GM21576 (cell line): ENCODE measurements at regions not wholly inside any gene's neighbourhood (a gene's known extent, or its start where the extent isn't known, plus 50 kb on each side); places are given as distances from the start of the nearest gene placed in this dataset.

Experiments used
- ATAC-seq: cut with Tn5 transposase; IDR thresholded peaks from one replicate; pipeline ENCODE4 v1.9.1; 2021; ENCODE audit warnings: mild to moderate bottlenecking, moderate library complexity; ENCODE audit not compliant: unreplicated experiment

DNA sequence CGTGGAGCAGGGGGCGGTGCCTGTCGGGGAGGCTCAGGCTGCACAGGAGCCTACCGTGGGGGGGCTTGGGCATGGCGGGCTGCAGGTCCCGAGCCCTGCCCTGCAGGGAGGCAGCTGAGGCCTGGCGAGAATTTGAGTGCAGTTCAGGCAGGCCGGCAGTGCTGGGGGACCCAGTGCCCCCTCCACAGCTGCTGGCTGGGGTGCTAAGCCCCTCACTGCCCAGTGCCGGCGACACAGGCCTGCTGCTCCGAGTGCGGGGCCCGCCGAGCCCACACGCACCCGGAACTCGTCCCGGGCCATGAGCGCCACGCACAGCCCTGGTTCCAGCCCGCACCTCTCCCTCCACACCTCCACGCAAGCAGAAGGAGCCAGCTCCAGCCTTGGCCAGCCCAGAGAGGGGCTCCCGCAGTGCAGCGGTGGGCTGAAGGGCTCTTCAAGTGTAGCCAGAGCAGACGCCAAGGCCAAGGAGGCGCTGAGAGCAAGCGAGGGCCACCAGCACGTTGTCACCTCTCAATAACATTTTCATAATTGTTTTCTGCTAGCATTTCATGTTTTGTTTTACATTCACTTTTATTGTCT is 1378.9 kb upstream of the CELF4 start:
- no peak for ATAC-seq

DNA sequence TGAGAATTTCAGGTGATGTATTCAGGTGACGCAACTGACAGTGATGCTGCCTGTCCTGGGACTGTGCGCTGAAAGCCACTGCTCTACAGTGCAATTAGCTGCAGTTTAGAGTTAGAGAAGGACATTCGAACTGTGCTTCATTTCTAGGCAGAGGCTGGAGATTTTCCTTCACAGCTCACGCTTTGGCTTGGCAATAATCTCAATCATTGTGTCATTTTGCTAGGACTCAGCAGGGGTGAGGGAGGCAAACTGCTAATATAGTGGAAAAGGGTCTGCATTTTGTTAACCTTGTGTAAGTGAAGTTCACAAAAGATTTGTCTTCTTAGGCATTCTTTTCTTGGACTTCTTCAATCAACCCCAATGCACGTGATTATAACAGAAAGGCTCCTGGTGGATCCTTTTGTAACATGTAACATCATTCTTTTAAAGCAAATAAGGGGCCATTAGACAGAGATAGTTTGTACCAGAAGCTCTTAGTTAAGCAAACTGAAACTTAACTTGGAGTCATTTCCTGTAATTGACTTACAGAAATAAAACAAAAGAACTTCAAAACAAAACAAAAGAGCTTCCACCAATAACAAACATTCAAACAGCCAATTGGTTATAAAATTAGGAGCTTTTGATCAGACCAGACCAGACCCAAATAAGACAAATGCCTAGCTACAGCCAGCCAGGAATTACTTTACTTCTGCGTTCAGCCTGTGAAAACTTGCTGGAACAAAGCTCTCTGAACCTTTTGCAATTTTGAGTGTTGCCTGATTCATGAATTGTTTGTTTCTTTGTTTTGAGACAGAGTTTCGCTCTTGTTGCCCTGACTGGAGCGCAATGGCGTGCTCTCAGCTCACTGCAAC is 1376.3 kb upstream of the CELF4 start:
- no peak for ATAC-seq

DNA sequence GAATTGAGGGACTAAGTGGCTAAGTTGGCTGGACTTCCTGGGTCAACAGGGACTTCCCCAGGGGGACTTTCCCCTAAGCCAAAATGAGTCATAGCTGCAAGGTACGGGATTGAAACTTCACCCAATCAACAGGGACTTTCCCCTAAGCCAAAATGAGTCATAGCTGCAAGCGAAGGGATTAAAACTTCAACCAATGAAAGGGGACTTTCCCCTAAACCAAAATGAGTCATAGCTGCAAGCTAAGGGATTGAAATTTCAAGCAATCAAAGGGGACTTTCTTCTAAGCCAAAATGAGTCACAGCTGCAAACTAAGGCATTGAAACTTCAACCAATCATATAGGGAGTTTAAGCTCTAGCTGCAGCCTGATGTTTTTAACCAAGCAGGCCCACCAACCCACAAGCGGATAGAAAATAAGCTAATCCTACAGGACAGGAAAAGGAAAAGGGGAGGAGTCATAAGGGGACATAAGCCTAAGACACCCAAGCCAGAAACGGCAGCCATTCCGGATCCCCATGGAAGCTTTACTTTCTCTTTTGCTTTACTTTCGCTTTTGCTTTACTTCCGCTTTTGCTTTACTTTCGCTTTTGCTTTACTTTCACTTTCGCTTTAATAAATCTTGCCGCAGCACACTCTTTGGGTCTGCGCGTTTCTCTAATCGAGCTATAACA is 1375.4 kb upstream of the CELF4 start:
- ATAC-seq, result peak; percentile 76

DNA sequence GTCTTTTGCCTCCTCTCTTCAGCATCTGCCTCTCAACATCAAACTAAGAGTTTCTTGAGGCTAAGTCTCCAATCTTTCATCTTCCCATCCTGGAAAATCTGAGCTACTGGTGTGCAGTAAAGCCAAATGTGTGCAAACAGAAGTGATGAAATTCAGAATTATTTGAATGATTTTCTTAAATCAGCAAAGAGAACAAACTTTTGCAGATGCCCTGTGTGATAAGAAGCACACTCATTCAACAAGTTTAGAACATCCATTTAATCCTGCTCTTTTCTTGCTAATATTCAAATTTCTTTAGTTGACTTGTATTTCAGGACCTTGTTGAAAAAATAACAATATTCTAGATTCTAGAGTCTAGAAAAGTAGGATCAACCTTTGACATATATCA is 1374.9 kb upstream of the CELF4 start:
- ATAC-seq, result peak; percentile 27

DNA sequence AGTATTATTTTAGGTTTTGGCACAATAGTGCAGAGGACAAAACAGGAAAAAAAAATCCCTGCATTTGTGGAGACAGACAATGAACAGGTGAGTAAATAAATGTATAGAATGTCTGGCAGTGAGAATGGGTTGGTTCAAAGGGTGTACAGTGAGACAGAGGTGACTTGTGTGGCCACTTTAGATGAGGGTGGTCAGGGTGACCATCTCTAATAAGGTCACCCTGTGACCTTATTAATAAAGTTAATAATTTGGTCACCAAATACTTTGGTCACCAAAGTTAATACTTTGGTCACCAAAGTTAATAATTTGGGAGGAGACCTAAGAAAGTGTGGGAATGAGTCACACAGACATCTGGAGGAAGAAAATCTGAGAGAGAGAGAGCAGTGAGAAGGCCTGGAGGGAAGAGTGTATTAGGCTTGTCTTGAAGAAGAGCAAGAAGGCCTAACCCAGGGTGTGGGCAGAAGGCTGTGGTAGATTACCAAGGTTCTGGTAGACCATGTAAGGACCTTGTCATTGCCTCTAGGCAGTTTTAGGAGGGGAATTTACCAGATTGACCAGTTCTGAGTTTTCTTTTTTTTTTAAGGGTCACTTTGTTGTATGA is 1368.4 kb upstream of the CELF4 start:
- ATAC-seq, result peak; percentile 60

DNA sequence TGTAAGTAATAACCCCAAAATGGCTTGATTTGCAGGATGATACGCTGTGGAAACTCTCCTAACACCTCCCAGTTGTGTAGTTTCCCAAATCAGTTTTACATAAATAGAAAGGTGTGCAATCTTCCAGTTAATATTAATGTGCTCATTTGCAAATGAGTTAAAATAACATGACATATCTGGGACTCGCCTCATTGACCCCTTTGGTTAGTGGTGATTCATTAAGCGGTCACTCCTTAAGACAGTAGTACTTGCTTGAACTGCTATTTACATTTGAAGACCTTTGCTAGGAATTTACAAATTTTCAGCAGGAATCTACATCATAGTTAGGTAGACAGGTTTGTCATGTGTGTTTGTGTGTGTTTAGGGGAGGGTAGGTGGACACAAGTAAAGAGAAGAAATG is 1367.7 kb upstream of the CELF4 start:
- no peak for ATAC-seq

DNA sequence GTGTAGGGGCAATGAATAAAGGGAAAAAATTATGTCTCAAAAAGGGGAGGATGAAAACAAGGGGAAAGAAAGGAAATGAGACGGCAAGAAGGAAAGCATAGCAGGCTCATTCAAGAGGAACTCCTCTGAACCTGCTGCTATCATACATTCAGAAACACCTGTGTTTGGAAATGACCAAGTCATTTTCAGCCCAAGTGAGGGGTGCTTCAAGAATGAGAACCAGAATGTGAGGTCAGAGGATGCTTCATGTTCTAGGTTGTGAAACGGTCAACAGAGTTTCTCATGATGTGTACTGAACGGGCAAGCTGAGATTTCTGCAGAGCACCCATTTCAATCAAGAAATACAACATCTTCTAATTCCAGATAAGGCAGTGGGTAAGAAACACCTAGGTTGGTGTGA is 1367.2 kb upstream of the CELF4 start:
- peak; percentile 68 for ATAC-seq

DNA sequence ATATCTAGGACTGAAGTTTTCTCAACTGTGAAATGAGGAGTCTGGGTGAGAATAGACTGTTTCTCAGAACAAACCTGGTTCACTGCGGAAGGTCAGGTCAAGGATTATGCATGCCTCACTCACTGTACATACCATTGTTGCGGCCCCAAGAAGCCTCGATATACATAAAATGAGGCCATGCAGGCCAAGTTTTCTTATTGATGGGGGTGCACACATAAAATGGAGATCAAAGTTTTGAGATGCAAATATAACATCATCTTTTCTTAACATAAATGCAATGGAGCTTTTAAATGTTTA is 1366.1 kb upstream of the CELF4 start:
- no peak for ATAC-seq

DNA sequence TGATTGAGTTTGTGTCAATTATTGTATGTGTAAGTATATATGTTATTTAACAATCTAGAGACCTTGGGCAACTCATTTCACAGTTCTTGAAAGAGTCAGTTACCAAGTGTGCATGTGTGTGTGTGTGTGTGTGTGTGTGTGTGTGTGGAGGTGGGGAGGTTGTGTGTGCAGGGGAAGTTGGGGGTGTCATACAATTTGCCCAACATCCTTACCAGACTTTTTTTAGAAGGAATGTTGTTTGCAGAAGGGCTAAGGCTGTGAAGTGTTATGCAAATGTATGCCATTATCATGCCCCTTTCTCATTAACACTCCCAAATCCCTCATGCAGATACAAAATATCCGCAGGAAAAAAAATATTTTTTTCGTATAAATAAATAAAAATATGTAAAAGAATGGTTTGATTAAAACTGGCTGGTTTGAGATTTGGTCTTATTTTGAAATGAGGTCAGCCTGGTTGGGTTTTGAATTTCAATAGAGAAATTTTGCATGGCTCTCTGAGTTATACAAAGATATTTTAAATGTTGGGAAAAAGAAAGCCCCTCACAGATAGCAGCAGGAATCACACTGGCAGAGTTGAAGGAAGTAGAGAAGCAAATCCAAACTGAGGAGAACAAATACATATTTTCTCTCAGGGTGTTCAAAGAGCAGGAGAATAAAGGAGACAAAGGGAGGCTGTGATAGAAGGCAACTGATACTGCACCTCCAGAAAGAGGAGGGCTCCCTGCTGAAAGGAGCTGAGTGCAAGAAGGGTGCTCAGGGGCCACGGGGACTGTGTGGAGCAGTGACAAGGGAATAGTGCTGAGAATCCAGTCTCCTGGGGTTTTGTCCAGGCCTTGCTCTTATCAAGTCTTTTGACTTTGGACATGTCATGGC is 1365.5 kb upstream of the CELF4 start:
- ATAC-seq, result no peak

DNA sequence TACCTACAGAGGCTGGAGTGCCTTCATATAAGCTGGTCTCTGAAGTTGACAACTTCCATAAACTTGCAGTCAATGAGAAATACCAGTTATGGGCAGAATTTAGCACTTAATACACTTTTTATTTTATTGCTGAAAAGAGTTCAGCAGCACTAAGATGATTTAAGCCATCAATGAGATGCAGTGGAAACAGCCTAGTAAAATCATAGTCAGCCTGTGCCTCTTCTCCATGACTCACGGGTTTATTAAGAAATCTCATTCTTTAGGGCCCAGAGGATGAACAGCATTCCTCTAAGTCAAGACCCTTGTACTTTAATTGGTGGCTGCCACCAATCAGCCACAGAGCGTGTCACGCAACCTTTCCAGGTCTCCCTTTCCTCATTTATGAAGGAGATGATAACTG is 1357.9 kb upstream of the CELF4 start:
- no peak for ATAC-seq

DNA sequence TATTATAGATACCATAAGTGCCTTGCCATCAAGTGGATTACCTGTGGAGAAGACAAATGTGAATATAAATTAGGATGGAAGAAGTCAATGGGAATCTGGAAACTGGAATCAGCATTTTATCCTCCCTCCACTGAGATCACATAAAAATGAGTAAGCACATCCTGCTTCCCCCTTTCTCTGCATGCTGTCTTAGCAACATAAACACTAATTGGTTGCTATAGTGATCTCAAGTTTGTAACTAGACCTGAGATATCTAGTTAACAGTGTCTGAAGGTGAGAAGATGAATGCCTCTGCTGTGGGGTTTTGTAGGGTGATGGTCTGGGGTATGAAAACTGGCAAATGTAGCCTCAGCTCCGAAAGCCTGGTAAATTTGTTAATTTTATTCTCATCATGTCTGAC is 1357.5 kb upstream of the CELF4 start:
- no peak for ATAC-seq

DNA sequence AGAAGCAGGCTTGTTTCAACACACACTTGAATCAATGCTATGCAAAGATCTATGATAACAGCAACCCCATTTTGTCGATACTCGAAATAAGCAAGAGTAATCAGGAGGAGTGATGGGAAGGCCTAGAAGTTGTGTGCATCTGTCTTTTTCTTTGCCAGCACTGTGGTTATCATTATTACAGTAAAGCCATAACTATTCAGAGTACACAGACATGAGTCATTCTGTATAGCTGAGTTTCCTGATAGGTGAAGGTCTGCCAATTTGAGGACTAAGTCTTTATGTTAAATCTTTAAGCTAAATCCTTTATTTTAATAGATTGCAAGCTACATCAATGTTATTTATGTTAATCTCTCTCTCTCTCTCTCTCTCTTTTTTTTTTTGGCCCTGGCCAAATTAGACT is 1344.4 kb upstream of the CELF4 start:
- no peak for ATAC-seq

DNA sequence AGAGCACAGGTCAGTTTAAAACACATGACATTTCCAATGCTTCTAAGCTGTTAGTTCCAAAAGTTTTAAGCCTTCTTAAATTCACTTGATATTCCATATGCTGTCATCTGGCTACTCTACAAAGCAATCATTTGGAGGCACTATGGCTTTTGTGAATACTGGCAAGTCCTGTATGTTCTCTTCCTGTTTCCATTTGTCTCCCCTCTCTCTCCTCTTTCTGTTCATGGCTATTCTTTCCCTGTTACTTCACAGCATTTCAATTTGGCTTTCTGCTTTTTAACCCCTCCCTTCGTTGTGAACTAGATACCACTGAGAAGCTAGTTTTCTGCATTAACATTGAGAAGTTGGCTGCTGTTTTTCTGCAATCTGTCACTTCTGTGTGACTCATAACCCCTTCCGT is 1337.2 kb upstream of the CELF4 start:
- no peak for ATAC-seq

DNA sequence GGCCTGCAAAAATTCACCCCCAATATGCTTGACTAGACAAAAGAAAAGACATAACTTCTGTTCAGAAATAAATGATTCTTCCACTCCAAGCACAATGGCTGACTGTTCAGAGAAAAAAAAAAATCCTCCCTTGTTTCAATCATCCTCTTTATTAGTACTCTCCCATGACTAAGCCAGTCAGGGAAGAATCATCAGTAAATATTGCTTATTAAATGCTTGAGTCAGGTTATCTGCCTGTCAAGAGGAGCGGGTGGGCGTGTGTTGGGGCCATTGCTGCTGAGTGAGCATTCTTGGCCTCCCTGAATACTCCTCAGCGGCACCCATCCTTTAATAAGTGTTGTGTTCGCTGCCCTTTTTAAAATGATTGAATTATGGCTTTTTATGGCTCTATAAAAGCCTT is 1334.8 kb upstream of the CELF4 start:
- no peak for ATAC-seq

DNA sequence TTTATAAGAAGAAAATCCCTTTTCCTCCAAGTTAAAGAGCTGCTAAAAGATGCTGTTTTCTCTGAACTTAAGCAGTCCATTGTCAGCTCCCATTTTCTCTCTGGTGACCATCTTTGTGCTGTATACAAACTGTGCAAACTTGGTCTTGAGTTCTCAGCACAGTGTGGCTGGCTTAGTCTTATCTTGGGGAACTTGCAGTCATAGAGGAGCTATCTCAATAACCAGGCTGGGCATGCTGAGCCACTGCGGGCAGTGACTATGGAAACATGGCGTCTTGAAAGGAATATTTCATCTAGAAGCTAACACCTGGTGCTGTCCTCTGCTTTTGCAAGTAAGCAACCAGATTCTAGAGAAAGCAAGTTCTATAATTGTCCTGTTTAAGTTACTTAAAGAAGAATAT is 1334.4 kb upstream of the CELF4 start:
- ATAC-seq, result no peak

DNA sequence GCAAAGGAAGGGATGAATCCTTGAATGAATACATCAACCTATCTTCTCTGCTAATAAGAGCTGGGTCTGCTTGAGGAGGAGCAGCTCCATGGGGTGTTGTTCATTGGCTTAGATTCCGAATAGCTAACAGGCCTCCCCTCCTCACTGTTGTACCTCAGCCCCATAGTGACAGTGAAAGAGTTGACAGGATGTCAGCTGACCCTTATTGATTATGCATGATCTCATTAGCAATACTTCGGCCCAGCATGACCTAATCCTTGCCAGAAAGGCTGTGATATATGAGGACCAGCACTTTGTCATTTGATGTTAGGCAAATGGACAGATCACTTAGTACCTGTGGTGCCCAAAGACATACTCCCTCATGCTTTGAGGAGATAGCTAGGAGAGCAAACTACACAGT is 1333.7 kb upstream of the CELF4 start:
- ATAC-seq, result no peak

DNA sequence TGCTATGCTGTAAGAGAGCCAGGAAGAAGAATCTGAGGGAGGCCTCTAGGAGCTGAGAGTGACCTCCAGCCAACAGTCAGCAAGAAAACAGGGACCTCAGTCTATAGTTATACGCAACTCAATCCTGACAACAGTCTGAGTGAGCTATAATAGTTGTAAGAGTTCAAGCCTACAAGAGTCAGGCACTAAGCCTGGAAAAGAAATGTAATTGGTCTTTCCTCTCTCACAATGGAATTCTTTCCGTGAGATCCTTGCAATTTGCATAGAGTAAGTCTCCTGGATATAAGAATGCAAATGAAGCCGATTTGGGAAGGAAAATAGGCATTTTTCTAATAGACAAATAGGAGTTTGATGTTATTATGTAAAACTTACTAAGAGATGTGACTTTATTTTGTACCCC is 1332.6 kb upstream of the CELF4 start:
- no peak for ATAC-seq

DNA sequence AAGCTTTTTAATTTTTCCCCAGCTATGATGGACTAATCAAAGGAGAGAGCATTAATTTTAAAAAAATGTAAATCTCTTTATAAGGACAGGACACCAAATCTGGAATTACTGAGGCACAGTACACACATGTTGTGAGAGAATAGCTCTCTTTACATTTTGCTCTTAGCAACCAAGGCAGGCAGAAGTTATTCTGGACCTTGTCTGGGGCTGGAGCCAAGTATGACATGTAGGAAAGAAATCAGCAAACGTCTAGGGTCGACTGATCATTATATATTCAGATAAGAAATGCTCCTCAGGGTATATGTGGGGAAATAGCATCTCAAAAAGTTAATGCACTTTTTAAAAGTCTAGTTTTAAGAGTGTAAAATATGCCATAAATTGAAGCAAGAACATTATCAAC is 1330.0 kb upstream of the CELF4 start:
- ATAC-seq, result no peak

DNA sequence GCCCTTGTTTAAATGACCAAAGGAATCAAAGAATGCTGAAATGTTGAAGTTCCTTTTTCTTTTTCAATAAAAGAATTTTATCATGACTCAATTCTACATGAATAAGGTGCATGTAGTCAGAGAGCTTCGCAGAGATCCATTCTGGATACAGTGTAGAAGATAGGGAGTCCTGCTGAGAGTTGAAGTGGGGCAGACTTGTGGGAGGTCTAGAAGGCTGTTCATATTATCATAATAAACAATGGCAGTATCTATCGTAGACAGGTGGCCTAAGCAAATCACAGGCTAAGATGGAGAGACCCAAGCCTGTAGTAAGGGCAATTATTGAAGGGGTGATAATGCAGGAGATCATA is 1322.0 kb upstream of the CELF4 start:
- ATAC-seq, result no peak

DNA sequence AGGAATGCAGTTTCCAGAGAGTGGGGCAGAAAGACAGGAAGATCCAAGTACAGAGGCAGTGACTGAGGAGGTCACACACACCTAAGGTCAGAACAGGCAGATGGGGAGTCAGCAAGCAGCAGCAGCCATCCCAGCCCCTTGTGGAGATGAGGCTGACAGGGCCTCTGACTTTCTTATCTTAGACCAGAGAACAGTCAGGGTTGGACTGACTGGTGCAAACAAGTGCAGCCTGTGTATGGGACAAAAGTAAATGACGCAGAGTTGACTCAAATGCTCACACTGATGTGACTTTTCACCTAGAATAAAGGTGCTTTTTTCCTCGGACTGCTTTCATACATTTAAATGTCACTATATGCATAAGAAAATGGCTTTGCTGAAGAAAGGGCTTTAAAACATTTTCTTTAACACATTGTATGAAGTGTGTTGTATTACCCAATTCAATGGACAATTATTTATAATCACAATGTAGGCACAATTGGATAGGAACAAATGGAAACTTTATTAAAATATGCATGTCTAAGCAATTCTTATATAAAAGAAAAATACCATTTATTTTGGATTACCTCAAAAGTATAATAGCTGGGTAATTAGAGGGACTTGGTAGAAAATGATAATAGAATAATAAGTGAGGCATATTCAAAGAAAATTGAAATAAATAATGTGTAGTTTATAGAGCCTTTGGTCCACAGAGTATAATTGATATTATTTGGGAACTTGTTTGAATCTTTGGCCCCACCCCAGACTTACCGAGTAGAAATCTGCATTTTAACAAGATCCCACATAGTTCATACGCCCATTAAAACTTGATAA is 1321.5 kb upstream of the CELF4 start:
- ATAC-seq, result no peak
